ENCODE measurements at regions not wholly inside any gene's neighbourhood (a gene's known extent, or its start where the extent isn't known, plus 50 kb on each side); places are given as distances from the start of the nearest gene placed in this dataset.

- TF ChIP-seq POLR2A (IDR thresholded peaks at IDR 0.05) (no peak), CTCF (IDR thresholded peaks at IDR 0.05) (no peak)
These were observed 532.3 kb upstream of the ZNF608 start for GRCh38 chr5:125278711-125279110.
